M059J (cell line): ENCODE measurements at regions not wholly inside any gene's neighbourhood (a gene's known extent, or its start where the extent isn't known, plus 50 kb on each side); places are given as distances from the start of the nearest gene placed in this dataset.
"Not testable (repeated sequence)": the region's sequence is repeated elsewhere in the genome, so short reads cannot be mapped to it uniquely, and the experiment has no call there.

Experiments used
- DNase-seq: peaks from one replicate; pipeline ENCODE4 v3.0.0-alpha.2; 2012; ENCODE audit warnings: low read depth

- not testable (repeated sequence) for DNase-seq
Measured at GRCh38 chr11:38894201-38894600, 2296.2 kb upstream of the RAG2 start.

GRCh38 chr11:38884145-38884865, 2286.3 kb upstream of the RAG2 start:
- DNase-seq, result no peak

- DNase-seq, result peak; percentile 3
Measured at GRCh38 chr11:38867338-38867737, 2269.3 kb upstream of the RAG2 start.

GRCh38 chr11:38865922-38866321, 2267.9 kb upstream of the RAG2 start:
- DNase-seq, result no peak

GRCh38 chr11:38842991-38843390, 2245.0 kb upstream of the RAG2 start:
- DNase-seq, result no peak

GRCh38 chr11:38839071-38839470, 2241.0 kb upstream of the RAG2 start:
- DNase-seq, result no peak

GRCh38 chr11:38835966-38836365, 2237.9 kb upstream of the RAG2 start:
- DNase-seq, result no peak

GRCh38 chr11:38824573-38824972, 2226.5 kb upstream of the RAG2 start:
- peak; percentile 34 for DNase-seq

- DNase-seq, result not testable (repeated sequence)
Measured at GRCh38 chr11:38821786-38822185, 2223.8 kb upstream of the RAG2 start.

GRCh38 chr11:38819981-38820380, 2221.9 kb upstream of the RAG2 start:
- DNase-seq, result no peak

GRCh38 chr11:38818720-38819119, 2220.7 kb upstream of the RAG2 start:
- DNase-seq, result peak; percentile 19

GRCh38 chr11:38814670-38815069, 2216.6 kb upstream of the RAG2 start:
- DNase-seq, result peak; percentile 84

GRCh38 chr11:38809521-38809920, 2211.5 kb upstream of the RAG2 start:
- no peak for DNase-seq

GRCh38 chr11:38796281-38796680, 2198.2 kb upstream of the RAG2 start:
- no peak for DNase-seq

GRCh38 chr11:38795027-38795426, 2197.0 kb upstream of the RAG2 start:
- DNase-seq, result no peak

GRCh38 chr11:38791346-38791961, 2193.4 kb upstream of the RAG2 start:
- DNase-seq, result peak; percentile 70

- peak; percentile 1 for DNase-seq
Measured at GRCh38 chr11:38788561-38788960, 2190.5 kb upstream of the RAG2 start.

GRCh38 chr11:38784164-38784563, 2186.1 kb upstream of the RAG2 start:
- no peak for DNase-seq

- DNase-seq, result no peak
Measured at GRCh38 chr11:38766796-38767195, 2168.8 kb upstream of the RAG2 start.

- DNase-seq, result no peak
Measured at GRCh38 chr11:38759394-38759793, 2161.4 kb upstream of the RAG2 start.

- DNase-seq, result no peak
Measured at GRCh38 chr11:38756537-38756936, 2158.5 kb upstream of the RAG2 start.

- no peak for DNase-seq
Measured at GRCh38 chr11:38751421-38751820, 2153.4 kb upstream of the RAG2 start.

- DNase-seq, result not testable (repeated sequence)
Measured at GRCh38 chr11:38746516-38746915, 2148.5 kb upstream of the RAG2 start.

- no peak for DNase-seq
Measured at GRCh38 chr11:38723361-38723760, 2125.3 kb upstream of the RAG2 start.
